NT2/D1 (cell line): ENCODE measurements at regions not wholly inside any gene's neighbourhood (a gene's known extent, or its start where the extent isn't known, plus 50 kb on each side); places are given as distances from the start of the nearest gene placed in this dataset.

ENCODE experiments used
- SUZ12 ChIP-seq: IDR thresholded peaks from 2 replicates; pipeline ENCODE4 v1.6.1; 2011; ENCODE audit not compliant: insufficient read length, insufficient read depth; ENCODE audit errors: extremely low read depth
- YY1 ChIP-seq: IDR thresholded peaks from 2 replicates; pipeline ENCODE4 v1.6.1; 2011; ENCODE audit not compliant: insufficient read length, insufficient read depth

- TF ChIP-seq YY1 = no peak
- no peak for TF ChIP-seq SUZ12
These were observed 146.5 kb upstream of the MEIS2 start for GRCh38 chr15:37246856-37247255.
